COLO668 (cell line): ENCODE measurements at regions not wholly inside any gene's neighbourhood (a gene's known extent, or its start where the extent isn't known, plus 50 kb on each side); places are given as distances from the start of the nearest gene placed in this dataset.

Source experiments
- DNase-seq: peaks from one replicate; lab custom pipeline; 2025; ENCODE audit not compliant: unreplicated experiment; lab: John Stamatoyannopoulos, UW

DNA sequence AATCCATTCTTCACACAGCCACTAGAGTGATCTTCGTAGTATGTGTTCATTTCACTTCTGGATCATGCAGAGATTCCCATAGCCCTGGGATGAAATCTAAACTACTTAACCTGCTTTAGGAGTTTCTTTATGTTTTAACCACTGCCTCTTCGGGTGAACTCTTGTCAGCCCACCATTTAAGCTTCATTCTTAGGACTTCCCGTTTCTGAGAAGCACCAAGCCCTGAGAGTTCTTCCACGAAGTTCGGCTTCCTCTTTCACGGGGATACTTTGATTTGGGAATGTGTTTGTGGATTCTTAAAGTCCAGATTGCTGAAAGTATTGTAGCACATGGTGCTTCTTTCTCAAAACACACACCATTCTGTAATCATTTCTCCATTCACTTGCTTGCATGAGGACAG is 205.0 kb downstream of the UBE2E3 start:
- DNase-seq: no peak

DNA sequence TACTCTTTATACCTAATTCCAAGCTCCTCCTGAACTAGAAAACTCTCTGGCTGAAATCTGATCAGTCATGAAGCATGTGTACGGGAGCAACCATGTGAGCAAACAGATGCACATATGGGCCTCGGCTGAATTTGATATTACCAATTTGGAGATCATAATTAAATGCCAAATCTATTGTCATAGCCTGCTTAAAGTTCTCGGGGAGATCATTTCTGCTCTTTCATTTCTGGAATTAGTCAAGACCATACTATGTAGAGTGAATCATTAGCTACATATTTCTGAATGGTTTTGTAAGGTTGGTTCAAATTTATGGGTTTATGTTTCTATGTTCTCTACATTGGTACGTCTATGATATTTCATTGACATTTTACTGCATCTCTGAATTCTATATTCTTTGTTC is 205.5 kb downstream of the UBE2E3 start:
- no peak for DNase-seq

DNA sequence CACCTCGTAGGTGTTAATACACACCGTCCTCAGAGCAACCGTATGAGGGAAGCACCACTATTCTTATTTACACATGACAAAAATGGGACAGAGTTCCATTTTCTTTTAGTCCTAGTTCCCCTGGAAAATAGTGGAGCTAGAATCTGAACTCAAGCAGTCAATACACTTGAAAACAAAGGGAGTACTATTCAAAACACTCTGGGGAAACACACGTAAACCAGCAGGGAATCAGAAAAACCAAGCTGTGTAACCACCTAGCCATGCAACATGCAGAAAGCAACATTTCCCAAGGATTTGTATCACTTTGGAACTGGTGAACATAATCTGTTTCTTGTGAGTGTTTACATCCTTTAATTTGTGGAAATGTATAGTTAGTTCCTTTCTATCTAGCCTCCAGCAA is 208.2 kb downstream of the UBE2E3 start:
- no peak for DNase-seq

DNA sequence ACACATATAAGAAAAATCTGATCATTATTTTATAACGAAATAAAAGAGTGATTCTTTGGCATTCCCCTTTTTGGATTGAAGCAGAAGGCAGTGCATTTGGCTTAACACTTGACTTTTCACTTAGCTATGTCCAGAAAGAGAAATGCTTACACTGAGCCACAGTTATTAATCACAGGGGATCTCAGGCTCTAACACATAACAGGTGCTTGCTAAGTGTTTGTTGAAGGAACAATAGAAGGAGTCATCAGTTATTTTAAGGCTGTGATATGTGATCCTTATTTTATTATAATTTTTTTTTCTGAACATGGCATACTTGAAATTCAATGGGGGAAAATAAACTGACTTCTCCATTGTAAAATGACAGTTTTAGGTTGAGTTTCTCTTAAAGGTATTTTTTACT is 209.5 kb downstream of the UBE2E3 start:
- DNase-seq: no peak

DNA sequence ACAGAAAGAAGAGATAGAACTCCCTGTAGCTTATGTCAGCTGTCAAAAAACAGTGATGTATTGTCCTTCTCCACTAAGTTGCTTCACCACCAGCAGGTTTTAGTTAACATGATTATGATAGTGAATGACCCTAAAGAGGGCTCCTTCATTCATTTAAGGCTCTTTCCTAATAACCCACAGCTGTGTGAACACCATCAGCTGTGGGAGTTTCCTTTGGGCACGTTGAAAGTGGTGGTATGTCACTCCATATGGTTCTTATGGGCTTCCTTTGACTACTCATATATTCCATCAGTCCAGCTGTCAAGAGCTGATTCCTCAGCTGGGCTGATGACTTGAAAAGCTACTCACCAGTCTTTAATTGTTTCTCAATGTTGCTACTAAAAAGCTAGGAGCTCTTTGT is 210.3 kb downstream of the UBE2E3 start:
- DNase-seq: no peak

DNA sequence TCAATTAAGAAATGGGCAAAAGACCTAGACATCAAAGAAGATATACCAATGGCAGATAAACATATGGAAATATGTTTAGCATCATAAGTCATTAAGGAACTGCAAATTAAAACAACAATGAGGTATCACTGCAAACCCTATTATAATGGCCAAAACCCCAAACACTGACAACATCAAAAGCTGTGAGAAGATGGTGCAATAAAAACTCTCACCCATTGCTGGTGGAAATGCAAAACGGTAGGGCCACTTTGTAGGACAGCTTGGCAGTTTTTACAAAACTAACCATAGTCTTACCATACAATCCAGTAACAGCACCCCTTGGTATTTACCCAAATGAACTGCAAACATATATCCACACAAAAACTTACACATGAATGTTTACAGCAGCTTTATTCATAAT is 213.1 kb downstream of the UBE2E3 start:
- no peak for DNase-seq

DNA sequence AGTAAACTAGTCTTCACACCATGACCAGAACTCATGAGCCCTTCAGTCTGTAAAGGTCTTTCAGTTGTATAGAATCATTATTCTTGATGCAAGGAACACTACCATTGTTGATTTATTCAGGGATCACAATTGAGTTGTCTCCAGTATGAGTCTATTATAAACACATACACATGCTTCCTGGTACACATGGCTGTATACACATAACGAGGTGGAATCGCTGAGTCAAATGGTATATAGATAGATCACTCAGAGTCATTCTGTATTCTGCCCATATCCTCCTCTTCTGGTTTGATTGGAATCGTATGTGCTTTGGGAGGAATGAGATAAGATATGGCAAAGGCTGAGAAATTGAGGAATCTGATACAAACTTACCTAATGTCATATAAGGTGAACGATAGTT is 216.0 kb downstream of the UBE2E3 start:
- no peak for DNase-seq

DNA sequence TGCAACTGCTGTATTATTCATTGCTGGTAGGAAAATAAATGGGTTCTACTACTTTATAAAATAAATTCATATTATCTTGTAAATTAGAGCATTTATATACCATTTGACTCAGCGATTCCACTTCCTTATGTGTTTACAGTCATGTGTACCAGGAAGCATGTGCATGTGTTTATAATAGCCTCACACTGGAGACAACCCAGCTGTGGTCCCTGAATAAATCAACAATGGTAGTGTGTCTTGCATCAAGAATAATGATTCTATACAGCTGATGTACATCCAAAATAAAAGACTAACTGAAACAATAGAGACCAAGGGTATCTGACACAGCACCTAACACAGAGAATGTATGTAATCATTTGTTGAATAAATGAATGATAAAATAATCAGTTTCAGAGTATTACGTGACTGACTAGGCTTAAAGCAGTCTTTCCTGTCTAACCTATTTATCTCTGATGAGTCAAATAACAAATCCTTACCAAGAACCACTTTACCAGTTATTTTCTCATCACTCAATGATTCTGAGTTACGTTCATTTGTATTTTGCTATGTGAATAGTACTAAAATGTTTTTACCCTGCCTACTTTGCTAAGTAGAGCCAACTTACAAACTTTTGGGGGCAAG is 216.8 kb downstream of the UBE2E3 start:
- no peak for DNase-seq

DNA sequence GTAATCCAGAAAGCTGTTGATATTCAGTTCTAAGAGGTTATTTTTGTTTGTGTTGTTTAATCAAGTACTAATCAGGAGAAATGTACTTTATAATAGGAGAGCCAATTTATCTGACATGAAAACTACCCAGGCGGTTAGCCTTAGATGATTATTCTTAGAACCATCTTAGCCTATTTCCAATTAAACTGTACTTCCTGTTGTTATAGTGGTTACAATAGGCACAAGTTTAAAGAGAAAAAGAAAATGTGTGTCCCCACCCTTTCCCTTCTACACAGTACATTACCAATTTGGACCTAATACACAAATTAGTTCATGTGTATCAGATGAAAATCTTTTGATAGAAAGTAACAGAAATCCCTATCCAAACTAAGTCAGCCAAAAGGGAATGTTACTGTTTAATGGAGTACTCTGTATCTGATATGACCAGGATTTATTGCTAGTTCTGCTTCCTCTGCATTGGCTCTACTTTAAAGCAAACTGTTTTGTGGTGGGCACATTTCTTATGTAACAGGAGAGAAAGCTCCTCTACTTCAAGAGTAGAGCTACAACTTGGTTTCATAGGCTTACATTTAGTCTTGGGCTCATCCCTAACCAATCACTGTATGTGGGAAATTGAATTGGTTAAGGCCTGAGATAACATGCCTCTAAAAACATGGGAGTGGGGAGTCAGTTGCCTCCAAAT is 217.9 kb downstream of the UBE2E3 start:
- no peak for DNase-seq

DNA sequence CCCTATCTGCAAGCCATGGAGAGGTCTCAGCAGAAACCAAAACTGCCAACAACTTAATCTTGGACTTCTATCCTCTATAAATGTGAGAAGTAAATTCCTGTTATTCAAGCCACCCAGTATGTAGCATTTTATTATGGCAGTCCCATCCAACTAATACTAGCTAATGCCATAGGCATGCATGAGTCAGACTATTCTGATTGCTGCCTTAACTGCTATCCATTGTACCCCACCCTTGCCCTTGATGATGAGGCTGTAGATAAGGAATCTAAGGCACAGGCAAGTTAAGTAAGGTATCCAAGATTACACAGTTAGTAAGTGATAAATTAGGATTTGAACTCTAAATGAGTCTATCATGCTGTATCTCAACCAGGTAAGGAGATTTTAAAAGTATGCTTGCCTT is 223.0 kb downstream of the UBE2E3 start:
- no peak for DNase-seq

DNA sequence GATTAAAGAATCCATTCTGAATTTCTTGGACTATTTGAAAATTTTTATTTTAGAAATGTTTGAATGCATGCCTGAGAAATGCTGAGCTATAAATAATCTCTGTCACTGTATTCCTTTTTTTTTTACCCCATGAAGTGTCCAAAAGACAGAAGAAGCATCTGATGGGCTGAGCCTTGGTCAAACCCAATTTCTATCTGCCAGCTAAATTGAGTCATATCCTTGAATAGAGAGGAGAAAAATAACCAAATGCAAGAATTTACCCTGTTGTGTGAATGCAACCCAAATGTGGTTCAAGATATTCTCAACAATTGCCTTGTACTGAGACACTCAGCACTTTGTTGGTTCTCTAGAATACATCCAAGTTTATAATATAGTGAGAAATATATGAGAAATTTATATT is 223.5 kb downstream of the UBE2E3 start:
- no peak for DNase-seq

DNA sequence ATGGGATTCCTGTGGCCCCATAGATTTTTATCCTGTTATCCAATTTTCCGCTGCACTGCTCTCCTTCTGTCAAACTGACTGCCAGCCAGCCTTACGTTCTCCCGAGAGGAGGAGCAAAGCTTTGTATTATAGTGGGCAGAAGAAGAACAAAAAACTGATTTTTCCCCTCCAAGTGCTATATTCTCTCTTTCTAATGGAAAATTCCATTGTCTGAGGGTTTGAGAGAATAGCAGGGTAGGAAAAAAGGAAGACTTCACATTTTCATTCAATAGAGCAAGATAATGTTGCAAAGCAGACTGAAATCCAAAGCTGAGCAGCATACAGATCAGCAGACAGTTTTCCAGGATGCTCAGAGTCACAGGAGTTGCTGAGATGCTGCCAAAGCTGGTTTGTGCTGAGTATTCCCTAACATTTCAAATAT is 238.0 kb downstream of the UBE2E3 start:
- no peak for DNase-seq

DNA sequence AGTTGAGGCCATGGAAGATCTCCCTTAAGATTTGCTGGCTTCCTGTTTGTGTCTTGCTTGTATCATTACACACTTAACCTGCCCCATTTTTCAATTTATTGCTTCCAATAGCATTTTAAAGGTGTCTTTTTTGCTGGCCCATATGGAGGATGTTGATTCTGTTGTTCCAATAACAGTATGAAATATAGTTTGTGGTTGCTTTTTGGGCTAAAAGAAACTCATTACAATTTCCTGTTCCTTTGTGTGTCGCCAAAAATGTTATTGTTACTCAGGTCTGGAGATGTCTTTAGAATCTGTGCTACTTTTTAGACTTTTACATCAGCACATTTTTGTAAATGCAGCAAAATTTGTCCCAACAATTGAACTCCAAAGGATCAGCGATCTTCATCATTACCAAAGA is 234.0 kb upstream of the ITGA4 start:
- no peak for DNase-seq

DNA sequence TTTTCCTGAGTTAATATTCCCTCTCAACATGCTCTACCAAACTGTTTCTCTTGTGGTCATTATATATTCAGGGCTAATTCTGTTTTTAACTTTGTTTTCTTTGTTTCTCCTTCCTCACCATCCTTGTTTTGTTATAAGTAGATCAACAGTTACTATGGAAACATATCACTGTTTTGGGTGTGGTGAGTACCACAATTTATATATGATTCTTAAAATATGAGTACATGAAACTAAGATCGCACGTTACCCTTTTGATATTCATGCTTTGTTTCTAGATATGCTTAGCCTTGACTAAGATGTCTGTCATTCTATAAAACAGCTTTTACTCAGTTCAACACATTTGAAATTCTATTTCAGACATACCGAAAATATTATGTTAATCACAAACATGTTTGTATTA is 232.3 kb upstream of the ITGA4 start:
- no peak for DNase-seq

DNA sequence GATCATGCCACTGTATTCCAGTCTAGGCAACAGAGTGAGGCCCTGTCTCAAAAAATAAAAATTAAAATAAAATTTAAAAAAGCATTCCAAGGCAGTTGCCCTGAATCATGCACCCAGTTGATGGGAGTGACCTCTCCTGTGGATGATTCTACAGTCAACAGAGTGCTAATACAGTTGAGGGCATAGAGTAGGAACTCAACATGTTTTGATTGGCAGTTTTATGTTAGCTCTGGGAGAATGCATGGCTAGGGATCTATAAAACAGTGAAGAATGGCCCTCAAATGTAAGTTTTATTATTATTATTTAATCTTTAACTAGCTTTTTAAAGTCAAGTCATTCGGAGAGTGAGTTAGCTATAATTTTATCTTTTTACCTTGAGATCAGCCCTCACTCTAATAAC is 228.5 kb upstream of the ITGA4 start:
- DNase-seq: no peak

DNA sequence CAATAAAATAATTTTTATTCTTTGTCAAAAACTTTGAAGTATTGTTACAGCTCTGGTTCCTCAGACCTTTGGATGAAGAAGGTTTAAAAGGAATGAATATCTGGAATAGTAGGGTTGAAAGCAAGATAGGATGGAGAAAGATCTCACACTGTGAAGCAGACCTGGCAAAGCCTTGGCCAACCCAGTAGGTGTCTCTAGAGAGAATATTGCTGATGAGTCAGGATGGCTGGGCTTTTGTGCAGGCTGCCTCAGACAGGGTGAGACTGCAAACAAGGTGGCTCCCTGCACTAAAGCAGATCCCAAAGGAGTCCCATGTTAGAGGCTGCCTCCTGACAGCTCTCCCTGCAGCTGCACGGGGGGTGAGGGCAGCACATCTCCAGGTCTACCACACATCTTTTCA is 226.0 kb upstream of the ITGA4 start:
- no peak for DNase-seq

DNA sequence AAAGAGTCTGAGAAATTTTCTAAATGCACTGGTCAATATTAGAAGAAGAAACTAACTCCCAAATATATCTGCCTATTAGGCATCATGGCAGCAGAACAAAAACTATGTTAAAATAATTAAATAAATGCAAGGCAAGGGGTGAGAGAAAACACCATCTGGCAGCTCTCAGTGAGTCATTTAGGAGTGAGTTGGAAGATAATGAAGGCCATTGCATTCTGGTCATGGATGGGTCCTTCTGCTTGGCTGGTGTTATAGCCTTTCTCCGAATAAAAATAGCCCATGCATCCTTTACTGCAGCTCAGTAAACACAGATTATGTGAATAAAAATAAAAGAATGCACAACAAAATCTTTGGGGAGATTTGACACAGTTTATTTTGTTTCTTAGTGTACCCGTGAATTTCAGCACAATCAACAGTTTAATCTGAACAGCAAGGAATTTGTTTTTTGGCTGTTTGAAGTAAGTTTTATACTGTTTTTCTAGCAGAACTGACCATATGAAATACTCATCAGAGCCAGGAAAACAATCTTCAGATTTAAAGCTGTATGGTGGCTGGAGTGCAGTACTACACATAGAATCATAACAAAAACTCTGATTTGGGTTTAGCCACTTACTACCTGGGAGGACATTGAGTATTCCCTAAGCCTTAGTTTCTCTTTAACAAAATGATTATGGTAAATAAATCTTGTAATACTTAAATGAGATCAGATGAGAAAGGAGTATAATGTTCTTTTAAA is 225.1 kb upstream of the ITGA4 start:
- no peak for DNase-seq

DNA sequence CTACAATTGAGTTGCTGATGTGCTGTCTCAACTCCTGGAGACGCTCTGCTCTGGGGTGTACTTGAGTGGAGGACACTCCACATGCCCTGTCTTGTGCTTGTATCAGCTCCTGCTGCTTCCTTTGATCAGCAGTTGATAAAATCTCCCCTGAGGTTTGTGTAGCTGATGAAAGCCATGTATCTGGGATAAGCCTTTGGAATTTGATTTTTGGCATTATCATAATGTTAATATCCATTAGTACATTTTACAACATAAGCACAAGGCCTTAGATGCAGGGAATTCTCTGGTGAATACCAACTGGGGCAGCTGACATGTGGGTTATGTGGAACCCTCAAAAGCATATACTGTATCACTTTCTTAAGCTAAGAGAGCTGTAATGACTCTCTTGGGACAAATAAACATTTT is 222.7 kb upstream of the ITGA4 start:
- no peak for DNase-seq

DNA sequence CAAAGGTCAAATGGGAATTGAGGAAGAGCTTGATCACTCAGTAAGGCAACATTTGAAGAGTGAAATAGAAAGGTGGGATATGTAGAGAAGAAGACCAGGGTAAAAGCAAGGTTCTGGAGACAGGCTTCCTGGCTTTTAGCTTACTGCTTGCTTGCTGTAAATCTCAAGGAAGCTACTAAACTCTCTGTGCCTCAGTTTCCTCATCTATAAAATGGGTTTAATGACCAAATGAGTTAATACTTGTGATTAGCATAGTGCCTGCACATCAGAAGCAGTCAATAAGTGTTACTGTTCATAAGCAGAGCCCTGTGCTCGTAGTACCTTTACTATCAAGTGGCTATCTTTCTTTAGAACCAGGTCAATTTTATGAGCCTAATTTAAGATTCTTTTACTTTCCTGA is 222.2 kb upstream of the ITGA4 start:
- DNase-seq: no peak

DNA sequence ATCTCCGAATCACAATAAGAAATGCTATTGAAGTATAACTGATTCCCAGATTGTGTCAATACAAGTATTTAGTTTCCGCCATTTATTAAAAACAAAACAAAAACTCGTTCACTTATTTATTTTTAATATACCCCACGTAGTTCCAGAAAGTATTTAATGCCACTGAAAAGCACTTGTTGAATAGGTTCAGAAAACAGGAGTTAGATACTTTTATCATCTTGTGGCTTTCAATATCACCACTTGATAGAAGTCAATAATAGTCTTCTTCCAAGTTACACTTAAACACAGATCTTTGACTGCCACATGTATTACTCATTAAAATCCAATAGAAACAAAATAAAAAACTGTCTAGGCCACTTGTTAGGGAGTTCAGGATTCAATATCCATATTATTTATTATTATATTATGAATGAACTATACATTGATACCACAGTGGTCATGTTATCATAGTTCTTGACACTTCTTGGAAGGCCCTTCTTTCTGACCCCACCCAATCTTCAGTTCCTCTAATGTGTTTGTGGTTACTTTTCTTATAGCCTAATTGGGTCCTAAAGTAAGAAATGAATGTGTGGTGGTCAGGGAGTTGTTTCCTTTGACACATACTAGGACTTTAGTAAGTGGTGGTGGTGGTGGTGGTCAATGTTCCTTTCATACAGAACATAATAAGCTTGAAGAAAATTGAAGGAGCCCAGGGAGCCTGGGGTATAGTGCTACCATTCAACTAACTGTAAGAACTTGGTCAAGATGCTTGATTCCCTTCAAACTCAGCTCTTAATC is 221.3 kb upstream of the ITGA4 start:
- DNase-seq: no peak

DNA sequence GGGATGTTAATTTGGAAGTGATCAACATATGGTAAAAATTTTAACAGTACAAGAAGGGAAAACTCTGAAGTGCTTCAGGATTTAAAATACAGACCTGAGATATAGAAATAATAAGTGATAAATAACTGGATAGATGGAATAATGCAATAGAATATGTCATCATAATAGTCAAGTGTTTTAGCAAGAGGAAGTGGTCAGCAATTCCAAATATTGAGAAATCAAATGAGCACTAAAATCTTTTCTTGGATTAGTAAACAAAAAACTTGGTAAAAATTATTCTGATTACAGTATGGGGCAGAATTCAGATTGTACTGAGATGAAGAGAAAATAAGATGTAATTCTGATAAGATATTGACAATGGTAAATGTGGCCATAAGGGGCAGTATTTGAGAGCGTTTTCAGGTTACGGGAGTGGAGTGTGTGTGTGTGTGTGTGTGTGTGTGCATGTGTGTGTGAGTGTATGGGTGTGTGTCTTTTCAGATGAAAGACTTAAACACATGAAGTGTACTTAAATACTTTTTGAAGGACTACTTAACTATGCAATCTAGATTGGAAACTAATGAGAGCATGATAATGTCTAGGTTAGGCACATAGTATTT is 217.9 kb upstream of the ITGA4 start:
- DNase-seq: no peak
